LNCAP (cell line): ENCODE measurements at regions not wholly inside any gene's neighbourhood (a gene's known extent, or its start where the extent isn't known, plus 50 kb on each side); places are given as distances from the start of the nearest gene placed in this dataset.

ENCODE experiments used
- TF ChIP-seq, protein P1 (sequence below): fragments of 450-650 bp; IDR thresholded peaks from 2 replicates; pipeline ENCODE4 v1.5.1; 2017; ENCODE audit warnings: mild to moderate bottlenecking

DNA sequence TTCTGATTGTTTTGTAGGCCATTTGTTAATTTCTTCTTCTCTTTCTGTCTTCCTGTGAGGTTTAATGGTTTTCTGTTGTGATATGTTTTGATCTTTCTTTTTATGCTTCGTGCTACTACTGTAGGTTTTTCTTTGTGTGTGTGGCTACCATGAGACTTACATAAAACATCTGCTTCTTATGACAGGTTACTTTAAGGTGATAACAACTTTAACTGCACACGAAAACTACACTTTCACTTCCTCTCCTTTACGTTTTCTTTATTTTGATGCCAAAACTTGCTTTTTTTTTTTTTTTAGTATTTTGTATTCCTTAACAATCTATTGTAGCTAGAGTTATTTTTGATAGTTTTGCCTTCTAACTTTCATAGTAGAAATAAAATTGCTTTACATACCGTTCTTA, 691.3 kb downstream of the TSN start:
- TF ChIP-seq, protein P1, sequence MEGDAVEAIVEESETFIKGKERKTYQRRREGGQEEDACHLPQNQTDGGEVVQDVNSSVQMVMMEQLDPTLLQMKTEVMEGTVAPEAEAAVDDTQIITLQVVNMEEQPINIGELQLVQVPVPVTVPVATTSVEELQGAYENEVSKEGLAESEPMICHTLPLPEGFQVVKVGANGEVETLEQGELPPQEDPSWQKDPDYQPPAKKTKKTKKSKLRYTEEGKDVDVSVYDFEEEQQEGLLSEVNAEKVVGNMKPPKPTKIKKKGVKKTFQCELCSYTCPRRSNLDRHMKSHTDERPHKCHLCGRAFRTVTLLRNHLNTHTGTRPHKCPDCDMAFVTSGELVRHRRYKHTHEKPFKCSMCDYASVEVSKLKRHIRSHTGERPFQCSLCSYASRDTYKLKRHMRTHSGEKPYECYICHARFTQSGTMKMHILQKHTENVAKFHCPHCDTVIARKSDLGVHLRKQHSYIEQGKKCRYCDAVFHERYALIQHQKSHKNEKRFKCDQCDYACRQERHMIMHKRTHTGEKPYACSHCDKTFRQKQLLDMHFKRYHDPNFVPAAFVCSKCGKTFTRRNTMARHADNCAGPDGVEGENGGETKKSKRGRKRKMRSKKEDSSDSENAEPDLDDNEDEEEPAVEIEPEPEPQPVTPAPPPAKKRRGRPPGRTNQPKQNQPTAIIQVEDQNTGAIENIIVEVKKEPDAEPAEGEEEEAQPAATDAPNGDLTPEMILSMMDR, result no peak

DNA sequence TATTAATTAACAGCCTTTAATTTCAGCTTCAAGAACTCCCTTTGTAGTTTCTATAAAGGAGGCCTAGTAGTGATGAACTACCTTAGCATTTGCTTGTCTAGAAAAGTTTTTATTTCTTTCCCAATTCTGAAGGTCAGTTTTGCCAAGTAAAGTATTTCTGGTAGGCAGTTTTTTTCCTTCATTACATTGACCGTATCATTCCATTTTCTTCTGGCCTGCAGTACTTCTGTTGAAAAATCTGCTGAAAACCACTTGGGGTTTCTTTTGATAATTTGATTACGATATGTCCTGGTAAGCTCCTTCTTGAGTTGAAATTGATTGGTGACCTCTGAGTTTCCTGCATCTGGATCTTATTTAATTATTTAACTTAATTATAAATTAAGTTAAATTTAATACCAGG, 691.8 kb downstream of the TSN start:
- TF ChIP-seq, protein P1, result no peak

DNA sequence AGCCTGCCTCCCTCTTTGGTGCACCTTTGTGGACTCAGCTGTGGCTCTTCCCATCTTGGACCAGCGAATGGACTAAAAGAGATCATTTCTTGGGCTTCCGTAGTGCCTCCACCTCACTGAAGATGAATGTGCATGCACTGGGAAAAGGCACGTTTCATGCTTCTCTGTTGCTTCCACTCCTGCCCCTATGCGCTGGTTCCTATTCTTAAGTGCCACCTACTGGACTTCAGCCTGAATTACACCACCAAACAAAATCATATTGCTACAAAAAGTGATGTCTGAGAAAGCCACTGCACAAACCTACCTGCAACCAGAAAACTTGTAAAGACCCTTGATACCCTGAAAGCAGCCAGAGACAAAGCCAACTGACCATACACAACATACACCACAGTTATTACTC, 695.6 kb downstream of the TSN start:
- TF ChIP-seq, protein P1, result peak; percentile 53

DNA sequence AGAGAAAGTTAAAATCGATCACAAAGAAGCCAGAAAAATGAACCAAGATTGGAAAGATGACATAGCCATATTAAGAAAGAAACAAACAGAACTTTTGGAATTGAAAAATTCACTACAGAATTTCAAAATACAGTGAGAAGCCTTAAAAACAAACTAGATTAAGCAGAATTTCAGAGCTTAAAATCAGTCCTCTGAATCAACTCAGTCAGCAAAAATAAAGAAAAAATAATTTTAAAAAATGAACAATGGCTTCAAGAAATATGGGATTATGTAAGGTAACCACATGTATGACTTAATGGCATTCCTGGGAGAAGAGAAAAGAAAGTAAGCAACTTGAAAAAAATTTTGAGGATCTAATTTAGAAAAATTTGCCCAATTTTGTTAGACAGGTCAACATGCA, 696.2 kb downstream of the TSN start:
- TF ChIP-seq, protein P1, result no peak

DNA sequence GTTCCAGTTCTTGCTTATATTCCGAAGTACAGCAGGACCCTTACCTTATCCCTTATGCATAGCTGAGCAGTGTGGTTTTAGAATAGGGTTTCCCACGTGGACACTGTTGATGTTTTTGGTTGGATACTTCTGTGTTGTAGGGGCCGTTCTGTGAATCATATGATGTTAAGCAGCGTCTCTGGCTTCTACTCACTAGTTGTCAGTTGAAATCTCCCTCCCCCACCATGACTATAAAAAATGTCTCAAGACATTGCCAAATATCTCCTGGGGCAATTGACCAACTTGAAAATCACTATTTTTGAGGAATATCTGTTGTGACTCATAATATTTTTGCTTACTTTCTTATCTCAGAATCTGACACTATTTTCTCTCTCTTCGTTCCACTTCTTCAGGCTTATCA, 713.7 kb downstream of the TSN start:
- TF ChIP-seq, protein P1, result no peak

DNA sequence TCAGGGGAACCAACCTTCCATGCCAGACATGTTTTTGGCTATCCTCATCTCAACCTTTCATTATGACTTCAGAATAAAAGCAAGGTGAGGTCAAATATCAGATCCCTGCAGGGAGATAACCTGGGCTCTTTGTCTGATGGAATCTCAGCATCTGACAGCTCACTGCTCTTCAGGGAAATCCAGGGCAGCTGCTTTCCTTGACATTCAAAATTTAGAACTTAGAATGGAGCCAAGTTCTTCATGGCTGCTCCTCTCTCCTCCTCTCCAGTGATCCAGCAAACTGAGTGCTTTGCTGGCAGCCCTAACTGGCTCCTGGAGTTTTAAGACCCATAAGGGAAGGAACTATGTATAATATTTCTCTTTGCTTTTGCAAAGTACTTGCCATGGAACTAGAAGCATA, 716.3 kb downstream of the TSN start:
- TF ChIP-seq, protein P1, result no peak

DNA sequence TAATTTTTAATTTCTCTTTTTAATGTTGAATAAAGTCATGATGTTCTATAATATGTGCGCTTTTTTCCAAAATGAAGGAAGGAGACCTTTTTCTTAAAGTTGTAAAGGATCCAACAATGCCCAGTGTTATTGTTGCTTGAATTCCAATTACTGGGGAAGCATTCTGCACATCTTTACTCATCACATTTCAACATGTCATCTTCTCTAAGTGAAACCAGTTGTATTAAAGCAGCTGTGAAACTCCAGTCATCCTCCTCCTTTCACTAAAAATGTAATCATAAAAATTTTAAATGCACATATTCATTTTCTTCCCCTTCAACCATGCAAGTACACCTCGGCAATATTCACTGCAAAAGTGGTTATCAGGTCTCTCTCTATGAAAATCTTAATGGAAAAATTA, 722.7 kb downstream of the TSN start:
- TF ChIP-seq, protein P1, result no peak

DNA sequence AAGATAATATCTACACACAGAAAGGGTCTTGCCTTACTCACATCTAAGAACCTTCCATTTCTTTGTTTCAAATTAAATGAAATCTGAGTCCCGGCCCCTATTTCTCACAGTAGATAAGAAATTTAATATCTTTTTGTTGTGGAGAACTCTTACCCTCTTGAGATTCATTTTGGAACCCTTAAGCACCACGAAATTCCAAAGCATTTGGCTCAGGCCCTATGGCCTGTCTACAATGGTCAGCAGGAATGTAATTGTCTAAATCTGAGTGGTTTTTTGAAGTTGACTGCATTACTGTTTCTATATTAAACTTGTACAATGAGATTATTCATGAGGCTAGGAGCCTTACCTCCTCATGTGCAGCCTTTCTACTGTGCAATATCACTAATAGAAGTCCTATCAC, 723.3 kb downstream of the TSN start:
- TF ChIP-seq, protein P1, result no peak
